ENCODE measurements at regions not wholly inside any gene's neighbourhood (a gene's known extent, or its start where the extent isn't known, plus 50 kb on each side); places are given as distances from the start of the nearest gene placed in this dataset.

- H3K9me3 ChIP-seq (ENCODE audit: control insufficient read depth, low read length) = no peaks in the 10 kb centered on the region
- no peak overlapping the region for H3K27ac ChIP-seq (ENCODE audit: low read depth, low read length, severe bottlenecking)
- 82 to 92% methylated on average over 6 of the region's 7 CpGs for WGBS, 2 experiments (ENCODE audit: insufficient coverage in 2 of 2)
- H3K4me3 ChIP-seq (ENCODE audit: extremely low read depth, insufficient read depth, low read length, poor library complexity, severe bottlenecking) = no peak overlapping the region
- no peaks in the 10 kb centered on the region for H3K36me3 ChIP-seq (ENCODE audit: control insufficient read depth, insufficient read depth, low read length)
- peaks cover 6% of the 10 kb centered on the region for H3K4me1 ChIP-seq (ENCODE audit: control insufficient read depth, insufficient read depth, low read length, poor library complexity, severe bottlenecking)
Measured at GRCh38 chr21:36646011-36646410, 52.9 kb upstream of the SIM2 start.

- H3K9me3 ChIP-seq (ENCODE audit: control insufficient read depth, low read length) = no peaks in the 10 kb centered on the region
- WGBS, 2 experiments (ENCODE audit: insufficient coverage in 2 of 2) = 94 to 96% methylated on average over 6 of the region's 6 CpGs
- H3K4me1 ChIP-seq (ENCODE audit: control insufficient read depth, insufficient read depth, low read length, poor library complexity, severe bottlenecking) = peaks cover 6% of the 10 kb centered on the region
- no peak overlapping the region for H3K4me3 ChIP-seq (ENCODE audit: extremely low read depth, insufficient read depth, low read length, poor library complexity, severe bottlenecking)
- no peak overlapping the region for H3K27ac ChIP-seq (ENCODE audit: low read depth, low read length, severe bottlenecking)
- H3K36me3 ChIP-seq (ENCODE audit: control insufficient read depth, insufficient read depth, low read length) = no peaks in the 10 kb centered on the region
Measured at GRCh38 chr21:36646645-36647044, 52.3 kb upstream of the SIM2 start.

- Histone ChIP-seq H3K27ac (ENCODE audit: low read depth, low read length, severe bottlenecking) (peak overlapping the region; percentile 83), H3K4me1 (ENCODE audit: control insufficient read depth, insufficient read depth, low read length, poor library complexity, severe bottlenecking) (peaks cover 6% of the 10 kb centered on the region), H3K4me3 (ENCODE audit: extremely low read depth, insufficient read depth, low read length, poor library complexity, severe bottlenecking) (no peak overlapping the region), H3K9me3 (ENCODE audit: control insufficient read depth, low read length) (no peaks in the 10 kb centered on the region), H3K36me3 (ENCODE audit: control insufficient read depth, insufficient read depth, low read length) (no peaks in the 10 kb centered on the region)
- WGBS, 2 experiments (ENCODE audit: insufficient coverage in 2 of 2) = 44 to 48% methylated on average over 11 to 13 of the region's 15 CpGs
Measured at GRCh38 chr21:36647279-36648093, 51.4 kb upstream of the SIM2 start.
